OCI-LY3 (cell line): ENCODE measurements at regions not wholly inside any gene's neighbourhood (a gene's known extent, or its start where the extent isn't known, plus 50 kb on each side); places are given as distances from the start of the nearest gene placed in this dataset.

ENCODE experiments used
- EZH2phosphoT487 ChIP-seq: fragments of 200-600 bp; shearing (Covaris generic); IDR thresholded peaks from 2 replicates; pipeline ENCODE4 v1.6.1; 2018; ENCODE audit warnings: antibody characterized with exemption, mixed run types, low read depth
- TF ChIP-seq, protein P1 (sequence below): fragments of 200-600, 300-600 bp; sonication (generic); IDR thresholded peaks from 2 replicates; pipeline ENCODE4 v1.5.1; 2014; ENCODE audit warnings: antibody characterized with exemption, low read length, low read depth

- TF ChIP-seq, protein P1, sequence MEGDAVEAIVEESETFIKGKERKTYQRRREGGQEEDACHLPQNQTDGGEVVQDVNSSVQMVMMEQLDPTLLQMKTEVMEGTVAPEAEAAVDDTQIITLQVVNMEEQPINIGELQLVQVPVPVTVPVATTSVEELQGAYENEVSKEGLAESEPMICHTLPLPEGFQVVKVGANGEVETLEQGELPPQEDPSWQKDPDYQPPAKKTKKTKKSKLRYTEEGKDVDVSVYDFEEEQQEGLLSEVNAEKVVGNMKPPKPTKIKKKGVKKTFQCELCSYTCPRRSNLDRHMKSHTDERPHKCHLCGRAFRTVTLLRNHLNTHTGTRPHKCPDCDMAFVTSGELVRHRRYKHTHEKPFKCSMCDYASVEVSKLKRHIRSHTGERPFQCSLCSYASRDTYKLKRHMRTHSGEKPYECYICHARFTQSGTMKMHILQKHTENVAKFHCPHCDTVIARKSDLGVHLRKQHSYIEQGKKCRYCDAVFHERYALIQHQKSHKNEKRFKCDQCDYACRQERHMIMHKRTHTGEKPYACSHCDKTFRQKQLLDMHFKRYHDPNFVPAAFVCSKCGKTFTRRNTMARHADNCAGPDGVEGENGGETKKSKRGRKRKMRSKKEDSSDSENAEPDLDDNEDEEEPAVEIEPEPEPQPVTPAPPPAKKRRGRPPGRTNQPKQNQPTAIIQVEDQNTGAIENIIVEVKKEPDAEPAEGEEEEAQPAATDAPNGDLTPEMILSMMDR = no peak
- no peak for TF ChIP-seq EZH2phosphoT487
These were observed 177.0 kb upstream of the ZBTB20 start for GRCh38 chr3:115324056-115324455.
